ENCODE measurements at regions not wholly inside any gene's neighbourhood (a gene's known extent, or its start where the extent isn't known, plus 50 kb on each side); places are given as distances from the start of the nearest gene placed in this dataset.

DNA sequence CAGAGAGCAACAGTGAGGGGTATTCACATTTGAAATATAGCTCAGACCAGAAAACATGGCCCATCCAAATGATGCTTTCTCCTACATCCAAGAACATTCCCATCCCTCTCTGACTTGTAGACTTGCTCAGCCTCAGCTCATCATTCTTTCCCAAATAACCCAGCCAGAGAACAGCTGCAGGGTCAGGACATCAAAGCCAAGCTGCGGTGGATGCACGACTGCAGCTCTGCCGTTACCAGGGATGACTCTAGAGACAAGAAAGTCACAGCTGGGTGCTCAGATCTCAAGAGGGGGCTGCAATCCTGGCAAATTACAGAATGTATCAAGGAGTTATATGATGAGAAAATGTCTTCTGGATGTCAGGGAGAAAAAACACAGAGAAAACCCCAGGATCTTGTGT lies 944.3 kb downstream of the NTRK3 start:
- no peak for TF ChIP-seq GATA2 (IDR thresholded peaks at IDR 0.05; ENCODE audit: low read depth, low read length)
- no peak for TF ChIP-seq GATA3 (IDR thresholded peaks at IDR 0.05; ENCODE audit: low read depth, low read length)

All from SH-SY5Y (cell line).